GM18951 (cell line): ENCODE measurements at regions not wholly inside any gene's neighbourhood (a gene's known extent, or its start where the extent isn't known, plus 50 kb on each side); places are given as distances from the start of the nearest gene placed in this dataset.
"Not testable (repeated sequence)": the region's sequence is repeated elsewhere in the genome, so short reads cannot be mapped to it uniquely, and the experiment has no call there.

ENCODE experiments used
- POLR2A ChIP-seq: IDR thresholded peaks from 4 replicates; pipeline ENCODE4 v1.6.1; 2011; ENCODE audit warnings: mild to moderate bottlenecking; ENCODE audit not compliant: insufficient read length, insufficient read depth; ENCODE audit errors: extremely low read depth
- in situ Hi-C: fragments of 300-500 bp; cut with MboI; formaldehyde crosslinking; loops from one replicate; pipeline ENCODE4 v1.12.0; 2022; ENCODE audit warnings: low sequenced_read_pairs, mixed read lengths, inconsistent platforms; ENCODE audit not compliant: unreplicated experiment

DNA sequence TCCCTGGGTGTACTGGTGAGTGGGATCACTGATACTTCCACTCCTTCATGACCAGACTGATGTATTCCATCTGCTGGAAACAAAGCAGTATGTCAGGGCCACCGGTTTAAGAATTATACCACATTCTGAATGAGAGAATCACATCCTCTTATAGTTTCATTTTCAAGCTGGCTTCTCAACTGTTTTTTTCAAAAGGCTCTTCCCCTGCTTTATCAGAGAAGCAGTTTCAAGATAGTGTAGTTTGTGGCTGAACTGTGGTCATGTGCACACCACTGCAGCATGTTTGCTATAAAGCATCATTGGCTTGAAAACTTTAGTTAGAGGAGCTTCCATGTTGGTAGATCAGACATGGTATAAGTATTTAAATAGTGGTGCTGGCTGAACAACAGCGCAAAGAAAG is 450.5 kb upstream of the CDH10 start:
- in situ Hi-C loops: no loop called here
- TF ChIP-seq POLR2A: no peak

DNA sequence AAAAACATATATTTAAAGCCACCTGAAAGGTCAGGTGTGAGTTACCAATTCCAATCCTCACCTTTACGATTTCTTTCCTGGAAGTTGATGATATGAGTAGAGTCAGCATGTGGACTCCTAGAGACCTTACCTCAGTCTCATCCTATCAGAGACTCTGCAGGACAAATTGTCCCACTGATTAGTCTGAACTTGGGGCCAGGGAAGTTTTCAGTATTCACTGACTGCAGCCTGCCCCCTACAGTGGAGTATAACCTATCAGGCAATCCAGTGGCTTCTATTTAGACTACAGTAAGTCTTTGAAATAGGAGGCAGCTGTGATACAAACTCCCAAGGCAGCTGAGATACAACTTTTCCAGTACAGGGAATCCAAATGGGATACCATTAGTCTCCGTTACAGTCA is 449.4 kb upstream of the CDH10 start:
- TF ChIP-seq POLR2A: no peak
- in situ Hi-C loops: no loop called here

DNA sequence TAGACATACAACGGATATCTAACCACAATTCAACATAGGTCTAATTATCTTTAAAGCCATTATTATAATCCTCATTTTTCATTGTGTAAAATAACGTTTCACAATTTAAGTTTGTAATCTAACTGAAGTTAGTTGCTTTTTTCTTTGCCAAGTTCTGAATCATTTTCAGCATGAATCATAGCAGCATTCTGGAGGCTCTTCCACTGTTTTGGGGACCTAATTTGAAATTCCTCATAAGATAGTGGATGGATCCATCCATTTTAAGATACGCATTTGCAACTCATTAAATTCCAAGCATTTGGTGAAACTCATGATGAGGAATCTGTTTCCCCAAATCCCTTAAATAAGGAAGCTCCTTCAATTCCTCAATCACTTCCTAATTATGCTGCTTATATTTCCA is 447.1 kb upstream of the CDH10 start:
- no peak for TF ChIP-seq POLR2A
- in situ Hi-C loops: no loop called here

DNA sequence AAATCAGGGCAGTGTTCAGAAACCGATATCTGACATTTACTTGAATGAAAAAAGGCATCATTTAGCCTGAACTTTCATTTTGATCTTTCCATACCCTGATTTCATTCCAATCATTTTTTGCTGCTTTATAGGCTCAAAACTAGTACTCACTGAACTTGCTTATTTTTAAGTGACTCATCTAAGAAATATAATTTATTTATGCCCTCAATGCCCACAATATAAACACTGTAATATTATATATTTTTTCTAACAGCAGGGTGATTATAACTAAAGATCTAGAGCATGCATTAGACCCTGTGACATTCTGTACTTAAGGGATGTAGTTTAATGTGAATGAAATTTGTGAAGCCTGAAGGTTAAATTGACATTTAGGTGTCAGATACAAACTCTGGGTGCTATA is 446.1 kb upstream of the CDH10 start:
- in situ Hi-C loops: no loop called here
- no peak for TF ChIP-seq POLR2A

DNA sequence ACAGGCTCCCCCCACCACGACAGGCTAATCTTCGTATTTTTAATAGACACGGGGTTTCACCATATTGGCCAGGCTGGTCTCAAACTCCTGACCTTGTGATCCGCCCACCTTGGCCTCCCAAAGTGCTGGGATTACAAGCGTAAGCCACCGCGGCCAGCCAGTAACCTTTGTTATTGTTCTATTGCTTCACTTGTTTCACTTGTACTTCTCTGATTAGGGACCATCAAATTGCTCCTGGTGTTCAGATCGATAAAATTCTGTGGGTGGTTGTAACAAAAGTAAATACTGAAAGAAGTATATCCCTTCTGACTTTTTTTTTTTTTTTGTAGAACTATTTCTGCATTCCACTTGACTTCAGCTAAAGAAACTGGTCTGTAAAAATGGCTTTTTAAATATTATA is 445.5 kb upstream of the CDH10 start:
- in situ Hi-C loops: no loop called here

DNA sequence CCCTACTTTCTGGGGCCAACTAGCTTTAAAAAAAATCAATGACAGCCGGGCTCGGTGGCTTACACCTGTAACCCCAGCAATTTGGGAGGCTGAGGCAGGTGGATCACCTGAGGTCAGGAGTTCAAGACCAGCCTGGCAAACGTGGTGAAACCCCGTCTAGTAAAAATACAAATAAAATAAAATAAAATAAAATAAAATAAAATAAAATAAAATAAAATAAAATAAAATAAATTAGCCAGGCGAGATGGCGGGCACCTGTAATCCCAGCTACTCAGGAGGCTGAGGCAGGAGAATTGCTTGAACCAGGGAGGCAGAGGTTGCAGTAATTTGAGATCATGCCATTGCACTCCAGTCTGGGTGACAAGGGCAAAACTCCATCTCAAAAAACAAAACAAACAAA is 443.9 kb upstream of the CDH10 start:
- in situ Hi-C loops: not testable (repeated sequence)

More for the DNA sequence above, 445.5 kb upstream of the CDH10 start:
- TF ChIP-seq POLR2A: no peak

DNA sequence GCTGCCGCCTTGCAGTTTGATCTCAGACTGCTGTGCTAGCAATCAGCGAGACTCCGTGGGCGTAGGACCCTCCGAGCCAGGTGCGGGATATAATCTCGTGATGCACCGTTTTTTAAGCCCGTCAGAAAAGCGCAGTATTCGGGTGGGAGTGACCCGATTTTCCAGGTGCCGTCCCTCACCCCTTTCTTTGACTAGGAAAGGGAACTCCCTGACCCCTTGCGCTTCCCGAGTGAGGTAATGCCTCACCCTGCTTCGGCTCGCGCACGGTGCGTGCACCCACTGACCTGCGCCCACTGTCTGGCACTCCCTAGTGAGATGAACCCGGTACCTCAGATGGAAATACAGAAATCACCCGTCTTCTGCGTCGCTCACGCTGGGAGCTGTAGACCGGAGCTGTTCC is 438.5 kb upstream of the CDH10 start:
- in situ Hi-C loops: not testable (repeated sequence)

DNA sequence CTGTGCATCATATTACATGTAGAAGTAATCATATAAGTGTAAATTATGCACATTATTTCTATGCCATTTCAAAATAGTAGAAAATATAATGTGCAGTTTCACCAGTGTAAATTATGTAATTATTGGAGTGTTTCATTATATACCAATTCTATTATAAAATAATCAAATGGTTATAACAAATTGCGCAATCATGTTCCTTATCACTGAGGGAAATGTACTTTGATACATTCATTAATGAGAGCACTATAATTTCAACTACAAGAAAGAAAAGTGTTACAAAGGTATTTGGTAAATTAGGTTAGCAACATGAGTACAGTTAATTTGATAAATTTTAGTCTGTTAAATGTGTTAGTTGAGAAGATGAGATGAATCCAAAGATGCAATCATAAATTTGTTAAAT is 421.5 kb upstream of the CDH10 start:
- no peak for TF ChIP-seq POLR2A
- in situ Hi-C loops: no loop called here

DNA sequence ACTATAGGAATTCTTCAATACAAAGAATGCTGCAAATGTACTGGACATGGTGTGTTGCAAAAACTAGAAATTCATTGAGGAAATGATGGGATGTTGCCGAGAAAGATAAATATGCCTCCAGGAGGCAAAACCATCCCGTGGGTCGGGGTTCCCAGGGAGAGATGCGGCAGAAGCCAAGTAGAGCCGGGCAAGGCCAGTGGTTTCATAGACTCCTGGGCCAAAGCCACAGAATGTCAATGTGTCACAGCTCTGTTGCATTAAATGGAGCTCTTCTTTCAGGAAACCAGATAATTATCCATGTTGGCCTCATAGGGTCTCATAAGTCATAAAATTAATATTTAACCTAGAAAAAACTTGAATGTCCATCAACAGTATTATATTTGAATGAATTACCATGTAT is 419.5 kb upstream of the CDH10 start:
- in situ Hi-C loops: no loop called here
- no peak for TF ChIP-seq POLR2A

DNA sequence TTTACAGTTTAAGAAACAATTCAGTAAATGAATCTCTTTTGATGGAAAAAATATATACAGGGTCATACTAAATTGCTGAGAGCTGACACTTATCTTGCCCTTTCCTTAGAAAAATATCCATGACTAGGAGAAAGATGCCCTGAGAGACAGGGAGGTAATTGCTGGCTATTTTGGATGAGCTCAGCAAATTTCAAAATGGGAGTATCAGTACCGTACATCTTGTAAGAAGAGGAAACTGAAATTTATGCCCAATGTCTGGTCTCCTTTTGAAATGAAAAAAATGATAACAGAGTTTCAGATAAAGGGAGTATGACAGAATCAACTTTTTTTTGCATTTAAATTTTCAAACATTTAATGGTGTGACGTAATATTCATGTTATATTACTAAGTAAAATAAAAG is 415.8 kb upstream of the CDH10 start:
- in situ Hi-C loops: no loop called here

DNA sequence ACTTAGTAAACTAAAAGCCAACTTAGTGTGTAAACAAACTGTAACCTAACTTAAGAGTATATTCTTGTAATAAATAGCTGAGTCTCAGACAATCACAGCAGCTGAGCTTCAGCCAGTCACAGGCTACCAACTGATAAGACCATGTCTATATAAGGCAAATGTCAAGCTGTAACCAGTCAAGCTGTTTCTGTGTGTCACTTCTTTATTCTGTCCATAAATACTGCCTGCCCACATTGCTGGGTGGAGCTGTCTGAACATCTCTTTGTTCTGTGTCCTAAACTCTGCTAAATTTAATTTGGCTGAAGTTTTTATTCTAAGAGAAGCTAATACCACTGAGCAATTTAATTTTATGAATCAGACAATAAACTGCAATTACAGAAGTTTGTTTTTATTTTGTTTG is 412.1 kb upstream of the CDH10 start:
- TF ChIP-seq POLR2A: no peak
- in situ Hi-C loops: no loop called here

More for the DNA sequence above, 415.8 kb upstream of the CDH10 start:
- TF ChIP-seq POLR2A: no peak

DNA sequence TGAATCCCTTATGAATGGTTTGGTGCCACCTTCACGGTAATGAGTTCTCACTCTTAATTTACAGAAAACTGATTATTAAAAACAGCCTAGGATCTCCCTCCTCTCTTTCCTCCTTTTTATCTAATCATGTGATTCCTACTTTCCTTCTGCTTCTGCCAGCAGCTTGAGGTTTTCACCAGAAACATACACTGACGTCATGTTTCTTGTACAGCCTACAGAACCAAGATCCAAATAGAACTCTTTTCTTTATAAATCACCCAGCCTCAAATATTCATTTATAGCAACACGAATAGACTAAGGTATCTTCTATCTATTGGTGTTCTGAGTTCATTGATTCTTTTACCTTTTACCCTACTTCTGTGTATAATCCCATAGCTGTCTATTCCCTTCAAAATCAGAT is 388.9 kb upstream of the CDH10 start:
- no peak for TF ChIP-seq POLR2A
- in situ Hi-C loops: no loop called here

DNA sequence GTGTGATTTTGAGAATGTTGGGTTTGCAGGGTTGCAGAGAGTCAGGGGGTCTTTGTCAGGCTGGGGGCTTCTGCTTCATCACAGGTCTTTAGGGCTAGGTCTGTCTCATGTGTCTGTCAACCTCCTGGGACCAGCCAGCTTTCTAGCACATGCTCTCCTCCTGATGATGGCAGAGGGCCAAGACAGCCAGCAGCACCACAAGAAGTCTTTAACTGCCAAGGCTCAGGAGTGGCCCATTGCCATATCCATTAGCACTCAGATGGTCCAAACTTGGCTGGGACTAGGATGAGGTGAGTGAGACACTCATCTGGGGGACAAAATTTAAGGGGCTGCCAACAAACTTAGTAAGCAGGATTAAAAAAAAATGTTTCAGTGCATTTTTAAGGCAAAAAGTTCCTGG is 384.2 kb upstream of the CDH10 start:
- in situ Hi-C loops: no loop called here
- no peak for TF ChIP-seq POLR2A

DNA sequence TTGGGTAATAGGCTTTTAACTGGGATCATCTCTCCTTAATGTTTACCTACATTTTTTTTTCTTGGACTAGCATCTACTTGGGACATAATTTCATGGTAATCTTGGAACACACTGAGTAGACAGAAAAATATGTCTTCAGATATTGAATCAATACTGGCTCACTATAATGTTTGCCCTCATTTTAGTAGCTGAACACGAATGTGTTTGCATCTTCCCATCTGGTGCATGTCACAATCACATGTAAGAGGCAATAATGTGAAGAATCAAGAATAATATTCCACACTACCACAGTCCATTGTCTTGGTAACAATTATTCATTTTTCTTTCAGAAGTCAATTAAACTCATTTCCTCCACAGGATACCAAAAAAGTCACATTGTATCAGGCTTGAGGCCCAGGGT is 382.7 kb upstream of the CDH10 start:
- no peak for TF ChIP-seq POLR2A
- in situ Hi-C loops: no loop called here

DNA sequence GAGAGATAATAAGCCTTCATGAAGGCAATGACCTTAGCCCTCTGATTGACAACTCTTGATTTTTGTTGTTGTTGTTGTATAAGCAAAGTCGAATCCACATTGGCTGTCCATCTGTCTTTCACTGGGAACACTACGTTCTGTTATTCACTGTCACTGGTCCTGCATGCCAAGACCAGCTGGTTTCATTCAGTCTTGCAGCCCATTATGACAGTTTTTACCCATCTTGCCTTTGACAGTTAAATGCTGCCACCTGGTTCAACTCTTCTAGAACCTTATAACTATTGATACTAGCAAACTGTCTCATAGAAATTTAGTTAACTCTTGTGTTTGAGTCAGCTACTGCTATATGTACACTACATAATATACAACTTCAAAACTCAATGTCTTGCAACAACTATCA is 382.3 kb upstream of the CDH10 start:
- no peak for TF ChIP-seq POLR2A
- in situ Hi-C loops: no loop called here
